HG03521 (cell line): ENCODE measurements at regions not wholly inside any gene's neighbourhood (a gene's known extent, or its start where the extent isn't known, plus 50 kb on each side); places are given as distances from the start of the nearest gene placed in this dataset.

Source experiments
- ATAC-seq: cut with Tn5 transposase; IDR thresholded peaks from one replicate; pipeline ENCODE4 v1.9.1; 2021; ENCODE audit warnings: mild to moderate bottlenecking, moderate library complexity; ENCODE audit not compliant: unreplicated experiment

GRCh38 chr5:68475476-68475983 is 260.0 kb downstream of the PIK3R1 start:
- ATAC-seq: no peak

- no peak for ATAC-seq
Observed at GRCh38 chr5:68476854-68477253, 261.3 kb downstream of the PIK3R1 start.

GRCh38 chr5:68478301-68479095 is 262.9 kb downstream of the PIK3R1 start:
- no peak for ATAC-seq

- ATAC-seq: no peak
Observed at GRCh38 chr5:68479524-68479923, 264.0 kb downstream of the PIK3R1 start.

- ATAC-seq: no peak
Observed at GRCh38 chr5:68480335-68480940, 264.9 kb downstream of the PIK3R1 start.

- no peak for ATAC-seq
Observed at GRCh38 chr5:68482199-68482598, 266.6 kb downstream of the PIK3R1 start.

GRCh38 chr5:68484307-68485068 is 268.9 kb downstream of the PIK3R1 start:
- no peak for ATAC-seq

- no peak for ATAC-seq
Observed at GRCh38 chr5:68489556-68489955, 274.0 kb downstream of the PIK3R1 start.

GRCh38 chr5:68490406-68490805 is 274.9 kb downstream of the PIK3R1 start:
- no peak for ATAC-seq

GRCh38 chr5:68494771-68495170 is 279.2 kb downstream of the PIK3R1 start:
- ATAC-seq: no peak

GRCh38 chr5:68499987-68500386 is 284.4 kb downstream of the PIK3R1 start:
- ATAC-seq: no peak

GRCh38 chr5:68500813-68501212 is 285.3 kb downstream of the PIK3R1 start:
- ATAC-seq: no peak

- no peak for ATAC-seq
Observed at GRCh38 chr5:68502531-68502930, 287.0 kb downstream of the PIK3R1 start.

- no peak for ATAC-seq
Observed at GRCh38 chr5:68504306-68504705, 288.8 kb downstream of the PIK3R1 start.

GRCh38 chr5:68505917-68506860 is 290.6 kb downstream of the PIK3R1 start:
- ATAC-seq: no peak

GRCh38 chr5:68515514-68515913 is 300.0 kb downstream of the PIK3R1 start:
- no peak for ATAC-seq

GRCh38 chr5:68518286-68518685 is 302.7 kb downstream of the PIK3R1 start:
- no peak for ATAC-seq

GRCh38 chr5:68519143-68519542 is 303.6 kb downstream of the PIK3R1 start:
- ATAC-seq: no peak

GRCh38 chr5:68521776-68522175 is 306.2 kb downstream of the PIK3R1 start:
- no peak for ATAC-seq

GRCh38 chr5:68522863-68523262 is 307.3 kb downstream of the PIK3R1 start:
- no peak for ATAC-seq
